ENCODE measurements at regions not wholly inside any gene's neighbourhood (a gene's known extent, or its start where the extent isn't known, plus 50 kb on each side); places are given as distances from the start of the nearest gene placed in this dataset.

- TF ChIP-seq ZFX (IDR thresholded peaks at IDR 0.05; ENCODE audit: borderline replicate concordance) (no peak), CTCF (IDR thresholded peaks at IDR 0.05) (no peak)
- no peak overlapping the region for H3K27ac ChIP-seq
These were observed 1327.9 kb downstream of the TBC1D22A start for GRCh38 chr22:48090332-48090672.

- TF ChIP-seq ZFX (IDR thresholded peaks at IDR 0.05; ENCODE audit: borderline replicate concordance) (no peak), CTCF (IDR thresholded peaks at IDR 0.05) (no peak)
- H3K27ac ChIP-seq: no peak overlapping the region
These were observed 1327.3 kb downstream of the TBC1D22A start for GRCh38 chr22:48089601-48090331.

DNA sequence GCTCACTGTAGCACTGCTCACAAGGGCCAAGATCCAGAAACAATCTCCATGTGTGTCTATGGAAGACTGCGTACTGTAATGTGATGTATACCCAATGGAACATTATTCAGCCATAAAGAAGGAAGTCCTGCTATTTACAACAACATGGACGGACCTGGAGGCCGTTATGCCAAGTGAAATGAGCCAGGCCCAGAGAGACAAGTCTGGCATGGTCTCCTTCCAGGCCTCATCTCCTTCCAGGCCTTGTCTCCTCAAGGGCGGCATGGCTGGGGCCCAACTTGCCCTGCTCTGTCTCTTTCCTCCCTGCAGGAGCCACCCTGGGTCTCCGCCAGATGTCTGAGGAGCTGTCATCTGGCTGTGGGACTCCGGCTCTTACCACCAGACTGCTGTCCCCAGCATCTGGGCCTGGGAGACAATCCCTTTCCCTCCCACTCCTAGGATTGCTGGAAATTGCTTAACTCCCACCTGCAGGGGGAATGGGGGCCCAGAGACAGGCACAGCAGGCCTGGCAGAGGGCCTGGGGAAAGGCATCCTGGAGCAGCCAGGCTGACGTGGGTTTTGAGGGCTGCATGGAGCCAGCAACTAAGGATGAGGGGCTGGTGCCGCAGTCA is 1326.6 kb downstream of the TBC1D22A start:
- TF ChIP-seq ZFX (IDR thresholded peaks at IDR 0.05; ENCODE audit: borderline replicate concordance) (no peak), CTCF (IDR thresholded peaks at IDR 0.05) (no peak)
- no peak overlapping the region for H3K27ac ChIP-seq

GRCh38 chr22:48088251-48088650 is 1325.8 kb downstream of the TBC1D22A start:
- no peak for TF ChIP-seq ZFX (IDR thresholded peaks at IDR 0.05; ENCODE audit: borderline replicate concordance)
- no peak for TF ChIP-seq CTCF (IDR thresholded peaks at IDR 0.05)
- H3K27ac ChIP-seq: no peak overlapping the region

- H3K27ac ChIP-seq: no peak overlapping the region
- TF ChIP-seq ZFX (IDR thresholded peaks at IDR 0.05; ENCODE audit: borderline replicate concordance): no peak
These were observed 1323.6 kb downstream of the TBC1D22A start for GRCh38 chr22:48085901-48086645.

- no peak for TF ChIP-seq ZFX (IDR thresholded peaks at IDR 0.05; ENCODE audit: borderline replicate concordance)
- no peak for TF ChIP-seq CTCF (IDR thresholded peaks at IDR 0.05)
- no peak overlapping the region for H3K27ac ChIP-seq
These were observed 1322.2 kb downstream of the TBC1D22A start for GRCh38 chr22:48084729-48085050.

- no peak overlapping the region for H3K27ac ChIP-seq
- TF ChIP-seq ZFX (IDR thresholded peaks at IDR 0.05; ENCODE audit: borderline replicate concordance): no peak
- TF ChIP-seq CTCF (IDR thresholded peaks at IDR 0.05): no peak
These were observed 1321.7 kb downstream of the TBC1D22A start for GRCh38 chr22:48084041-48084728.
